HepG2 (cell line): ENCODE measurements at regions not wholly inside any gene's neighbourhood (a gene's known extent, or its start where the extent isn't known, plus 50 kb on each side); places are given as distances from the start of the nearest gene placed in this dataset.

Experiments
- DNMT1 ChIP-seq: sonication (generic); formaldehyde crosslinking; IDR thresholded peaks from 2 replicates; pipeline ENCODE4 v1.5.1; 2020; ENCODE audit warnings: mild to moderate bottlenecking, missing genetic modification reagents
- ELF3 ChIP-seq: IDR thresholded peaks from 2 replicates; pipeline ENCODE4 v1.6.1; 2016; ENCODE audit warnings: missing genetic modification reagents, missing compliant biosample characterization
- GATAD1 ChIP-seq: IDR thresholded peaks from 2 replicates; pipeline ENCODE4 v1.6.1; 2016; ENCODE audit warnings: missing genetic modification reagents, missing compliant biosample characterization
- HOXD1 ChIP-seq: sonication (generic); formaldehyde crosslinking; IDR thresholded peaks from 2 replicates; pipeline ENCODE4 v1.5.0; 2020; ENCODE audit warnings: missing genetic modification reagents
- LCORL ChIP-seq, 2 experiments: fragments of 450-650 bp in 1 of 2; sonication (generic) in 1 of 2; formaldehyde crosslinking in 1 of 2; IDR thresholded peaks; 2 replicates each; pipeline versions ENCODE4 v1.5.0 to v1.6.1; 2017 to 2020; ENCODE audit warnings: antibody characterized with exemption in 1 of 2, missing genetic modification reagents in 1 of 2
- PAF1 ChIP-seq: IDR thresholded peaks from 2 replicates; pipeline ENCODE4 v1.6.1; 2016; ENCODE audit warnings: missing genetic modification reagents, missing compliant biosample characterization
- U2AF2 ChIP-seq: fragments of 200-400 bp; formaldehyde crosslinking; IDR thresholded peaks from 2 replicates; pipeline ENCODE4 v1.6.1; 2017; ENCODE audit warnings: low read depth, mild to moderate bottlenecking, low read length
- ZBTB7A ChIP-seq: sonication (generic); formaldehyde crosslinking; IDR thresholded peaks from 2 replicates; pipeline ENCODE4 v1.8.0; 2022; ENCODE audit warnings: mild to moderate bottlenecking, missing genetic modification reagents
- ZBTB8A ChIP-seq: sonication (generic); formaldehyde crosslinking; IDR thresholded peaks from 2 replicates; pipeline ENCODE4 v1.4.0; 2020; ENCODE audit warnings: mild to moderate bottlenecking, low read depth, missing genetic modification reagents, borderline replicate concordance
- ZNF142 ChIP-seq: sonication (generic); formaldehyde crosslinking; IDR thresholded peaks from 2 replicates; pipeline ENCODE4 v1.4.0; 2020; ENCODE audit warnings: missing genetic modification reagents
- ZNF512B ChIP-seq: sonication (generic); formaldehyde crosslinking; IDR thresholded peaks from 2 replicates; pipeline ENCODE4 v1.5.1; 2020; ENCODE audit warnings: missing genetic modification reagents, mild to moderate bottlenecking, borderline replicate concordance
- ZNF691 ChIP-seq: sonication (generic); formaldehyde crosslinking; IDR thresholded peaks from 2 replicates; pipeline ENCODE4 v1.4.0; 2020; ENCODE audit warnings: missing genetic modification reagents, low read depth, mild to moderate bottlenecking, borderline replicate concordance
- ZNF749 ChIP-seq: sonication (generic); formaldehyde crosslinking; IDR thresholded peaks from 2 replicates; pipeline ENCODE4 v1.8.0; 2022; ENCODE audit warnings: mild to moderate bottlenecking, missing genetic modification reagents, moderate library complexity, borderline replicate concordance
- ZNF788 ChIP-seq: sonication (generic); formaldehyde crosslinking; IDR thresholded peaks from 2 replicates; pipeline ENCODE4 v1.5.0; 2020; ENCODE audit warnings: mild to moderate bottlenecking, missing genetic modification reagents, borderline replicate concordance
- TF ChIP-seq, protein P1 (sequence below): sonication (generic); formaldehyde crosslinking; IDR thresholded peaks from 2 replicates; pipeline ENCODE4 v1.5.0; 2020; ENCODE audit warnings: mild to moderate bottlenecking, missing genetic modification reagents
- TF ChIP-seq, protein P2 (sequence below): sonication (generic); formaldehyde crosslinking; IDR thresholded peaks from 2 replicates; pipeline ENCODE4 v1.8.0; 2022; ENCODE audit warnings: missing genetic modification reagents, mild to moderate bottlenecking, inconsistent platforms, borderline replicate concordance

GRCh38 chr12:93135286-93136239 lies 206.5 kb upstream of the EEA1 start (continued):
- TF ChIP-seq, protein P1, sequence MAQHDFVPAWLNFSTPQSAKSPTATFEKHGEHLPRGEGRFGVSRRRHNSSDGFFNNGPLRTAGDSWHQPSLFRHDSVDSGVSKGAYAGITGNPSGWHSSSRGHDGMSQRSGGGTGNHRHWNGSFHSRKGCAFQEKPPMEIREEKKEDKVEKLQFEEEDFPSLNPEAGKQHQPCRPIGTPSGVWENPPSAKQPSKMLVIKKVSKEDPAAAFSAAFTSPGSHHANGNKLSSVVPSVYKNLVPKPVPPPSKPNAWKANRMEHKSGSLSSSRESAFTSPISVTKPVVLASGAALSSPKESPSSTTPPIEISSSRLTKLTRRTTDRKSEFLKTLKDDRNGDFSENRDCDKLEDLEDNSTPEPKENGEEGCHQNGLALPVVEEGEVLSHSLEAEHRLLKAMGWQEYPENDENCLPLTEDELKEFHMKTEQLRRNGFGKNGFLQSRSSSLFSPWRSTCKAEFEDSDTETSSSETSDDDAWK (CRISPR knock-in tag) = no peak
- TF ChIP-seq ELF3 (CRISPR knock-in tag) = peak; percentile 97
- TF ChIP-seq U2AF2 = no peak
- TF ChIP-seq, protein P2, sequence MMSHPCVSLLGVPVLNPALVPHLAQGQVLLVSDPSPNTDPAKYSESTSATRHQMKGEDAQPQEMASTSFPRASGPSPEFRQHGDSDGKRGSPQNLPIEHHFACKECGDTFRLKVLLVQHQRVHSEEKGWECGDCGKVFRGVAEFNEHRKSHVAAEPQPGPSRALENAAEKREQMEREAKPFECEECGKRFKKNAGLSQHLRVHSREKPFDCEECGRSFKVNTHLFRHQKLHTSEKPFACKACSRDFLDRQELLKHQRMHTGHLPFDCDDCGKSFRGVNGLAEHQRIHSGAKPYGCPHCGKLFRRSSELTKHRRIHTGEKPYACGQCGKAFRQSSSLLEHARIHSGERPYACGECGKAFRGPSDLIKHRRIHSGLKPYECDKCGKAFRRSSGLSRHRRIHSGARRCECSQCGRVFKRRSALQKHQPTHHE = no peak; the same call in 1 of the 2 replicates
- no peak for TF ChIP-seq ZNF749 (CRISPR knock-in tag)
- TF ChIP-seq ZNF691 = no peak
- TF ChIP-seq ZNF788 (CRISPR knock-in tag) = no peak
- TF ChIP-seq DNMT1 (CRISPR knock-in tag) = no peak
- no peak for TF ChIP-seq ZNF512B
- TF ChIP-seq ZBTB8A = no peak
- no peak for TF ChIP-seq GATAD1 (CRISPR knock-in tag)
- no peak for TF ChIP-seq LCORL (IDR thresholded peaks at IDR 0.05)
- no peak; the same call in 1 of the 2 replicates for TF ChIP-seq LCORL (CRISPR knock-in tag; IDR thresholded peaks at IDR 0.05)
- TF ChIP-seq ZNF142 (CRISPR knock-in tag) = no peak
- no peak for TF ChIP-seq PAF1 (CRISPR knock-in tag)
- TF ChIP-seq ZBTB7A (CRISPR knock-in tag) = no peak
- TF ChIP-seq HOXD1 (CRISPR knock-in tag) = no peak
